Upper lobe of left lung (tissue), 4 donors: ENCODE measurements at regions not wholly inside any gene's neighbourhood (a gene's known extent, or its start where the extent isn't known, plus 50 kb on each side); places are given as distances from the start of the nearest gene placed in this dataset.

Experiments used
- EP300 ChIP-seq, 4 donors: sonication (generic); formaldehyde crosslinking; IDR thresholded peaks; one replicate each; pipeline ENCODE4 v1.5.1; 2017; ENCODE audit warnings: antibody characterized with exemption in 4 of 4, control low read depth in 2 of 4
- POLR2A ChIP-seq, 4 donors: fragments of 450-650 bp; IDR thresholded peaks; one replicate each; pipeline ENCODE4 v1.5.1; 2016 to 2017; ENCODE audit warnings: antibody characterized with exemption in 4 of 4, mild to moderate bottlenecking in 2 of 4
- POLR2AphosphoS5 ChIP-seq, 2 donors: sonication (generic); formaldehyde crosslinking; IDR thresholded peaks; one replicate each; pipeline ENCODE4 v1.5.1; 2017; ENCODE audit warnings: antibody characterized with exemption in 2 of 2
- TF ChIP-seq, protein P1 (sequence below), 6 experiments: fragments of 450-650 bp in 4 of 6; fragments of 200-600 bp in 2 of 6; sonication (generic) in 2 of 6; IDR thresholded peaks; one replicate each; pipeline ENCODE4 v1.5.1; 2016 to 2019; ENCODE audit warnings: antibody characterized with exemption in 6 of 6

DNA sequence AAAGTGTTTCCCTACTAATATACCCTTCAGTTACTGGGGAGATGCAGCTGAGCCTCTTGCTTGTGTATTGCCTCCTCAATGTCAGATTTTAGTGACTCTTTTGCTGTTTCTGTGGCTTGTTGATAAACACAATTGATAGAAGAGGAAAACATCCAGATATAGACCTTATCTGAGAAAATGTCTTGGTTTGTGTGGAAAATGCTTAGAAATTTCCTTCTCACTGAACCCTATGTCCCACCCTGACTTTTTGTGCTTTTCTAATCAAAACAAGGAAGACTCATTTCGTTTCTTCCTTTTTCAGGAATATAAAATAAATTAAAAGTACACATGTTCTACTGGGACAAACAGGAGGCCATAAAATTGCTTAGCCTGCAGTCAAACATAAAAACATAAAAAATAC, 257.5 kb downstream of the PHF14 start:
- TF ChIP-seq, protein P1, sequence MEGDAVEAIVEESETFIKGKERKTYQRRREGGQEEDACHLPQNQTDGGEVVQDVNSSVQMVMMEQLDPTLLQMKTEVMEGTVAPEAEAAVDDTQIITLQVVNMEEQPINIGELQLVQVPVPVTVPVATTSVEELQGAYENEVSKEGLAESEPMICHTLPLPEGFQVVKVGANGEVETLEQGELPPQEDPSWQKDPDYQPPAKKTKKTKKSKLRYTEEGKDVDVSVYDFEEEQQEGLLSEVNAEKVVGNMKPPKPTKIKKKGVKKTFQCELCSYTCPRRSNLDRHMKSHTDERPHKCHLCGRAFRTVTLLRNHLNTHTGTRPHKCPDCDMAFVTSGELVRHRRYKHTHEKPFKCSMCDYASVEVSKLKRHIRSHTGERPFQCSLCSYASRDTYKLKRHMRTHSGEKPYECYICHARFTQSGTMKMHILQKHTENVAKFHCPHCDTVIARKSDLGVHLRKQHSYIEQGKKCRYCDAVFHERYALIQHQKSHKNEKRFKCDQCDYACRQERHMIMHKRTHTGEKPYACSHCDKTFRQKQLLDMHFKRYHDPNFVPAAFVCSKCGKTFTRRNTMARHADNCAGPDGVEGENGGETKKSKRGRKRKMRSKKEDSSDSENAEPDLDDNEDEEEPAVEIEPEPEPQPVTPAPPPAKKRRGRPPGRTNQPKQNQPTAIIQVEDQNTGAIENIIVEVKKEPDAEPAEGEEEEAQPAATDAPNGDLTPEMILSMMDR (IDR thresholded peaks at IDR 0.05), result no peak
- no peak for TF ChIP-seq POLR2A (IDR thresholded peaks at IDR 0.05)
- no peak for TF ChIP-seq EP300 (IDR thresholded peaks at IDR 0.05)
- TF ChIP-seq POLR2AphosphoS5 (IDR thresholded peaks at IDR 0.05), result no peak
